DMS53 treated with DMSO at 0.1 percent for 48 hours (cell line): ENCODE measurements at regions not wholly inside any gene's neighbourhood (a gene's known extent, or its start where the extent isn't known, plus 50 kb on each side); places are given as distances from the start of the nearest gene placed in this dataset.
A peak's percentile ranks its signal among the peaks of the same experiment; 100 is the strongest.

Source experiments
- DNase-seq: peaks from one replicate; lab custom pipeline; 2025; ENCODE audit not compliant: unreplicated experiment; lab: John Stamatoyannopoulos, UW

- DNase-seq, result peak; percentile 28
Measured at GRCh38 chr11:133787379-133788141, 57.8 kb downstream of the SPATA19 start.

DNA sequence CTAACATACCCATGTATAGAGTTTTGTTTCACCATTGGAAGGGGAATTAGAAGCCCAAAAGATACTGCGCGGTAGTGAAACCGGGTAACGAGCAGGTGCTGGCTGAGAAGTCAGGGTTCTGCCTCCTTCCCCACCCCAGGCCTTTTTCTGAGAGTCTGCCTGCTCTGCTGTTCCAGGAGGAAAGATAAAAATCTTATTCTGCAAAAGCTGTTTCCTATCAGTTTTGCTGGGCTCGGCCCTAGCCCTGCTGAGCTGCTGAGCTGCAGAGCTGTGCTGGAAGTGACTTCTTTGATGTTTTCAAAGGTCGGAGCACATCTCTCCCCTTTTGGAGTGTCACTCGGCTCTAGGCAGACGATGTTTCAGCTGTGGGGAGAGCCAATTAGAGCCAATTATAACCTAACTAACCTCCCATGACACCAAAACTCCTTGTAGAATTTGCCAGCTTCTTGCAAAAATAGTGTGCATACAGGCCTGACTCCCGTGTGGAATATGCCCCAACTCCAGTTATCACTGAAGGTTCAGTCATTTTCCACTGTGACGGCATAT lies 59.4 kb downstream of the SPATA19 start:
- DNase-seq, result no peak

DNA sequence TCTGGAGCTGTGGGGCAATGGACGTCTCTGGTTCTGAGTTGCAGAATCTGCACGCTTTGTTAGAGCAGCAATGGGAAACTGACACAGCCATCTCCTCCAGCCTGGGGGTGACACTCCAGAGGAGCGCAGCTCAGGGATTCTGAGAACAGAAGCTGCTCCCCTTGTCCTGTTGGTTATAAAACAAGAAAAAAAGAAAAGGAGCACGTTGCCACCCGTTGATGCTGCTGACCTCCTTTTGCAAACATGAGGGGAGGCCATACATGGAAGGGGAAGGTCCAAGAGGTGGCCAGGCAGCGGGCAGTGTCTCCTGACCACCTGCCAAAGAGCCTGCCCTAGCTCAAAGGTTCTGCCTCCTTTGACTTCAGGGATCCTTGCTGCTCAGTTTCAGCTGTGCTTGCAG lies 61.0 kb downstream of the SPATA19 start:
- no peak for DNase-seq

DNA sequence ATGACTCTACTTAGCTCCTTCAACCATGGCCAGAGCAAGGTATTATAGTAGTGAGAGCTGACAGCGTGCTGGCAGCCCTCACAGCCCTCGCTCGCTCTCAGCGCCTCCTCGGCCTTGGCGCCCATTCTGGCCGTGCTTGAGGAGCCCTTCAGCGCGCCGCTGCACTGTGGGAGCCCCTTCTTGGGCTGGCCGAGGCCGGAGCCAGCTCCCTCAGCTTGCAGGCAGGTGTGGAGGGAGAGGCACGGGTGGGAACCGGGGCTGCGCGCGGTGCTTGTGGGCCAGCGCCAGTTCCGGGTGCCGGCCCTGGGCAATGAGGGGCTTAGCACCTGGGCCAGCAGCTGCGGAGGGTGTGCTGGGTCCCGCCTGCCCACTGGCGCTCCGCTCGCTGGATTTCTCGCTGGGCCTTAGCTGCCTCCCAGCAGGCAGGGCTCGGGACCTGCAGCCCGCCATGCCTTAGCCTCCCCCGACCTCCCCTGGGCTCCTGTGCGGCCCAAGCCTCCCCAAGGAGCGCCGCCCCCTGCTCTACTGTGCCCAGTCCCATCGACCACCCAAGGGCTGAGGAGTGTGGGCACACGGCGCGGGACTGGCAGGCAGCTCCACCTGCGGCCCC lies 63.1 kb downstream of the SPATA19 start:
- DNase-seq, result no peak

GRCh38 chr11:133778161-133778560 lies 67.2 kb downstream of the SPATA19 start:
- no peak for DNase-seq

GRCh38 chr11:133776671-133777367 lies 68.5 kb downstream of the SPATA19 start:
- DNase-seq, result no peak

- no peak for DNase-seq
Measured at GRCh38 chr11:133762538-133762937, 82.8 kb downstream of the SPATA19 start.

DNA sequence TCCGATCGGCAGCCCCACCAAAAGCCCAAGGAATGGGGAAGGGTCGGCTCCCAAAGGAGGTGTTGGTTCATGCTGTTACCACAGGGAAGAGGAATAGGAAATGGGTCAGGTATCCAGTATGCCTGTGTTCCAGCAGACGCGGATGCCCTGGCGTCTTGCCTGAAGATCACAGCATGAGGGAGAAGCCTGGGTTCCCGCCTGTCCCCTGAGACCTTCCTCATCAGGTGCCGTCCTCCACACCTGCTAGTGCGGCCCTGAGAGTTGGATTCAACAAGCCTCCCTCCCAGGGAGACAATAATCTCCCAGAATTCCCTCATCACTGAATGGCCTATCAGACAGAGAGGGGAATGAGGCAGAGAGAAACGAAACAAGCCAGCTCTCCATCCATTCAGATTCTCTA lies 92.2 kb downstream of the SPATA19 start:
- DNase-seq, result no peak

- no peak for DNase-seq
Measured at GRCh38 chr11:133749841-133750240, 95.5 kb downstream of the SPATA19 start.

DNA sequence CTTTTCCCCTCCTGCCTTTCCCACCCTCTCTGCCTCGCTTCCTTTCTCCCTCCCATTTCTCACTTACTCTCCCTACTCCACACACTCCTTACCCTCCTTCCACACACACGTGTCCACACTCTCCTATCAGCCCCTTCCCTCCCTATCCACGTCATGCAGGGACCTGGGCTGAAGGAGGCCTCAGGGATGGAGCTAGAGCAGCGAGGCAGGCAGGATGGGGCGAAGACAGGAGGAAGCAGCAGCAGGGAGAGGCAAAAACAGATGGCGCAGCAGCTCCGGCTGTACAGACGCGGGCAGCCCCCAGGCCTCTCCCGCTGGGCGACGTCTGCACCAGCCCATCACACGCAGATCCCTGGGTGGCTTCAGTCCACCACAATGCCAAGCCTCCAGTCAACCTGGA lies 97.9 kb downstream of the SPATA19 start:
- no peak for DNase-seq

GRCh38 chr11:133746663-133747306 lies 98.5 kb downstream of the SPATA19 start:
- no peak for DNase-seq

DNA sequence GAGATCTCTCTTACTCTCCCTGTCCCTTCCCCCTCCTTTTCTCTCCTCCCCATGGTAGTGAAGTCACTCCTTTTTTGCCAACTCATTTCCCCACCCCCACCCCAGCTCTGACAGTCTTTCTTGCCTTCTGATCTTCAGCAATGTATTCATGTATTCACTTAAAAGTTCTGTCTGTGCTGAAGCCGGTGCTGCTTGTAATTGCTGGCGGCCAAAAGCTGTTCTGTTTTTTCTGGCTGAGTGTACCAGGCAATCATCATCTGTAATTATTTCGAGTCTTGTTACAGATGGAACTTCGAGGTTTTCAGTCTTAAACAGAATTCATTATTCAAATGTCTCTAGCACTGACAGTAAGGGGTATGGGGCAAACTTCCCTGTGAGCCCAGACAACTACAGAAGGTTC lies 99.5 kb downstream of the SPATA19 start:
- no peak for DNase-seq

- no peak for DNase-seq
Measured at GRCh38 chr11:133742353-133742752, 103.0 kb downstream of the SPATA19 start.

- no peak for DNase-seq
Measured at GRCh38 chr11:133740963-133741362, 104.3 kb downstream of the SPATA19 start.

GRCh38 chr11:133739481-133739880 lies 105.8 kb downstream of the SPATA19 start:
- no peak for DNase-seq

GRCh38 chr11:133738624-133739023 lies 106.7 kb downstream of the SPATA19 start:
- DNase-seq, result no peak

DNA sequence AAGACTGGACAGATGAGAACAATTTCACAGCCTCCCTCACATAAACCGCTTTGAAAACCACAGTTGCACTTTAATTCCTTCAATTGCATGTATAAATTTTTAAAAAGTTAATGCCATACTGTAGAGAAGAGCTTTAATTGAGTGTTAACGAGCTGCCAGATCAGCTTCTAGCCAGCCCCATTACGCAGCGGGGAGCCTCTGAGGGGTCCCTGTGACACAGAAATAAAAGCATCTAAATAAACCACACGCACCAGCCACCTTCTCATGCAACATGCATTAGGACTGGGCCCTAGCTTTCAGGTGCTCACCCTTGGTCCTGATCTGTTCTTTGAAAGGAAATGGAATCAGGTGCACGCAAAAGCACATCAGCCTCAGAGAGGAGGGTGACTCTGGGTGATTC lies 111.7 kb downstream of the SPATA19 start:
- DNase-seq, result no peak

GRCh38 chr11:133732109-133732674 lies 113.1 kb downstream of the SPATA19 start:
- DNase-seq, result no peak

DNA sequence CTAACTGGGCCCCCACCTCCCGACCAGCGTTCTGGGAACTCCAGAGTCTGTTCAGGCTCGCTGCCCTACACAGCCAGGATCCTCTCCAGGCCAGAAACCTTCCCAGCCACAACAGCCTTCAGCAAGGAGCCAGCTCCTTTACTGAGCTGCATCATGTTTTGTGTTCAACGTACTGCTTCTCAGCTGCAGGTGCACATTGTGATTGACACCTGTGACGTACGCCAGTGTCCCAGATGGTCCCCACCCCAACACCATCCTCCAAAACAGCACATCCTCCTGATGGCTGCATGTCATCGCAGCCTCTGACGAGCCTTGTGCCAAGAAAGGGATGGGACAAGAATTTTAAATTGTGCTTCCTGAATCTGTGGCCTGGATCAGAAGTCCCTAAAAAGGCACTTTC lies 117.5 kb downstream of the SPATA19 start:
- no peak for DNase-seq

- no peak for DNase-seq
Measured at GRCh38 chr11:133726542-133726941, 118.8 kb downstream of the SPATA19 start.

GRCh38 chr11:133724116-133724515 lies 121.2 kb downstream of the SPATA19 start:
- no peak for DNase-seq
